ENCODE measurements at regions not wholly inside any gene's neighbourhood (a gene's known extent, or its start where the extent isn't known, plus 50 kb on each side); places are given as distances from the start of the nearest gene placed in this dataset.

DNA sequence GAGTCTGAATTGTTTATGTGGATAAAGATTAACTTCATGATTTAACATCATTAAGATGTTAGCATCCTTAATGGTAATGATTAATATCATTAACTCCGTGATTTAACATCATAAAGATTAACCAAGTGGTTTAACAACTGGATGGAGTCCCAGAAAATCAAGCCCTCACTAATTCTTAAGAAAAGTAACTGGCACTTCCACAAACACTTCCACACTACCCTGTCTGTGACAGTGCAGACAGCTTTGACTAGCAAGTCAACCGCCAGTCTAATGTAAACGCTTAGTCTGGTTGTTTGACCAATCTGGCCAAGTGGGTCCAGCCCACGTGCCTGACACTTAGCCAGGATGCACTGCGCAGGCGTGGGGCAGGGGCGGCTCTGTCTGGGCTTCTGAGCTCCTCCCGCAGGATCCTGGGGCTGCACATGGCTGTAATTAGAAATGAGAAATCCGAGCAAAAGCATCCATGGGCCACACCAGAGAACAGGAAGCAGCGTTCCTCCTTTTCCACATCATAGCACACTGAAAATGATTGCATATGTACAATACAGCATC, 424.2 kb downstream of the FOXA2 start:
- no peak overlapping the region for H3K27ac ChIP-seq (ENCODE audit: low read depth, low read length)
- no peak overlapping the region for H3K4ac ChIP-seq (replicated peaks; ENCODE audit: insufficient read length, low read depth, low read length)
- no peak for FAIRE-seq
- H4K91ac ChIP-seq (replicated peaks; ENCODE audit: insufficient read length, low read length) = no peak overlapping the region
- no peaks in the 10 kb centered on the region for H4K20me1 ChIP-seq (replicated peaks in 1 of 2; ENCODE audit: control insufficient read depth in 1 of 2, insufficient read depth in 2 of 2, low read length in 2 of 2)
- no peak overlapping the region for H3K23ac ChIP-seq (ENCODE audit: insufficient read length)
- H2BK5ac ChIP-seq (ENCODE audit: low read depth, low read length) = no peak overlapping the region
- no peak overlapping the region for H2BK12ac ChIP-seq (ENCODE audit: low read depth, low read length)
- H3K56ac ChIP-seq (replicated peaks; ENCODE audit: insufficient read length, low read depth, low read length) = no peak overlapping the region
- no peaks in the 10 kb centered on the region for H3K79me1 ChIP-seq (ENCODE audit: low read depth, low read length)
- 92% methylated on average over 10 of the region's 10 CpGs; no CpG with 5 or more reads in 1 of the 2 experiments for WGBS, 2 experiments (ENCODE audit: extremely low coverage in 1 of 2, insufficient coverage in 1 of 2, insufficient read length in 1 of 2, insufficient replicate concordance in 2 of 2, low coverage in 1 of 2, low lambda C conversion rate in 2 of 2, missing lambda C conversion rate in 1 of 2)
- H3K23me2 ChIP-seq (ENCODE audit: low read depth, low read length) = no peaks in the 10 kb centered on the region
- H3K9me3 ChIP-seq (ENCODE audit: insufficient read depth in 2 of 2, low read depth in 1 of 2, low read length in 1 of 2) = no peaks in the 10 kb centered on the region
- H3K4me2 ChIP-seq (ENCODE audit: insufficient read depth in 1 of 2, low read depth in 2 of 2, low read length in 2 of 2) = no peak overlapping the region
- H2BK120ac ChIP-seq (replicated peaks; ENCODE audit: low read depth, low read length) = no peak overlapping the region
- H3K79me2 ChIP-seq (ENCODE audit: control insufficient read depth in 1 of 2, insufficient read depth in 2 of 2, low read length in 2 of 2) = no peaks in the 10 kb centered on the region
- DNase-seq (ENCODE audit: low read depth in 1 of 2, low spot score in 2 of 2) = no peak
- H3K4me1 ChIP-seq (replicated peaks in 1 of 4; ENCODE audit: control insufficient read depth in 3 of 4, insufficient read depth in 4 of 4, low read length in 3 of 4) = no peaks in the 10 kb centered on the region
- H2BK15ac ChIP-seq (ENCODE audit: low read length) = no peak overlapping the region
- H3K14ac ChIP-seq (ENCODE audit: insufficient read length) = no peak overlapping the region
- H2AFZ ChIP-seq (ENCODE audit: low read length) = no peak overlapping the region
- H3K9ac ChIP-seq (replicated peaks in 1 of 4; ENCODE audit: extremely low read depth in 1 of 4, low read depth in 3 of 4, low read length in 3 of 4) = no peak overlapping the region
- H2BK20ac ChIP-seq (ENCODE audit: low read length) = no peak overlapping the region
- no peak overlapping the region for H4K8ac ChIP-seq (ENCODE audit: extremely low read depth, insufficient read depth, low read length)
- CTCF ChIA-PET (ENCODE audit: partially characterized antibody) = interaction anchor here (0.6 to 4.7 kb wide), 2 partner anchors 20 to 1903 kb away, joined by 5 to 23 read pairs; no protein-coding TSS in a partner anchor
- no peak overlapping the region for H3K18ac ChIP-seq (ENCODE audit: extremely low read depth, low read length)
- no peaks in the 10 kb centered on the region for H3K27me3 ChIP-seq (replicated peaks in 1 of 4; ENCODE audit: control insufficient read depth in 3 of 4, extremely low read depth in 1 of 4, insufficient read depth in 3 of 4, low read length in 3 of 4)
- POLR2A ChIA-PET (ENCODE audit: partially characterized antibody) = no interaction called here
- H3K36me3 ChIP-seq (ENCODE audit: control insufficient read depth in 2 of 4, insufficient read depth in 4 of 4, low read length in 3 of 4) = no peaks in the 10 kb centered on the region
- H4K5ac ChIP-seq (ENCODE audit: insufficient read length, low read depth, low read length) = no peak overlapping the region
- H3K4me3 ChIP-seq (ENCODE audit: extremely low read depth in 1 of 4, insufficient read depth in 2 of 4, low read depth in 3 of 4, low read length in 4 of 4) = no peak overlapping the region
- H2AK5ac ChIP-seq (ENCODE audit: low read depth, low read length) = no peak overlapping the region
- TF ChIP-seq FOSL1 (IDR thresholded peaks at IDR 0.05; ENCODE audit: insufficient read depth, low read depth, low read length) = no peak
- TF ChIP-seq CHD2 (IDR thresholded peaks at IDR 0.05; ENCODE audit: low read length) = no peak
- TF ChIP-seq BRCA1 (IDR thresholded peaks at IDR 0.05; ENCODE audit: low read depth, low read length) = no peak
- no peak for TF ChIP-seq JUN (IDR thresholded peaks at IDR 0.05; ENCODE audit: low read depth, low read length)
- no peak for TF ChIP-seq RXRA (IDR thresholded peaks at IDR 0.05; ENCODE audit: insufficient read depth, low read depth, low read length)

Data from H1 (cell line).